ENCODE measurements at regions not wholly inside any gene's neighbourhood (a gene's known extent, or its start where the extent isn't known, plus 50 kb on each side); places are given as distances from the start of the nearest gene placed in this dataset.

GRCh38 chr16:72389791-72390190 is 217.8 kb upstream of the PMFBP1 start:
- Histone ChIP-seq H3K9me3 (no peaks in the 10 kb centered on the region), H3K36me3 (no peaks in the 10 kb centered on the region), H3K27ac (no peak overlapping the region), H3K4me3 (no peak overlapping the region), H3K4me1 (ENCODE audit: insufficient read depth) (no peaks in the 10 kb centered on the region), H3K27me3 (no peaks in the 10 kb centered on the region)
- no peak for DNase-seq
- 93 to 96% (median 95%) methylated on average over 3 of the region's 3 CpGs for WGBS, 3 donors
- intact Hi-C loops (cut with DNase I), result loop anchor here in 1 of 4 donors (10.0 kb wide), 1 partner anchor 45 kb away; no protein-coding TSS in a partner anchor
- TF ChIP-seq EP300 (IDR thresholded peaks at IDR 0.05), result no peak

GRCh38 chr16:72388007-72388406 is 216.1 kb upstream of the PMFBP1 start:
- Histone ChIP-seq H3K9me3 (no peaks in the 10 kb centered on the region), H3K4me1 (ENCODE audit: insufficient read depth) (no peaks in the 10 kb centered on the region), H3K4me3 (no peak overlapping the region), H3K27ac (no peak overlapping the region), H3K36me3 (no peaks in the 10 kb centered on the region), H3K27me3 (no peaks in the 10 kb centered on the region)
- no peak for TF ChIP-seq EP300 (IDR thresholded peaks at IDR 0.05)
- intact Hi-C loops (cut with DNase I), result loop anchor here in 1 of 4 donors (10.0 kb wide), 1 partner anchor 47 kb away; no protein-coding TSS in a partner anchor
- no peak for DNase-seq

GRCh38 chr16:72384651-72385050 is 212.7 kb upstream of the PMFBP1 start:
- Histone ChIP-seq H3K4me3 (no peak overlapping the region), H3K9me3 (no peaks in the 10 kb centered on the region), H3K27me3 (no peaks in the 10 kb centered on the region), H3K4me1 (ENCODE audit: insufficient read depth) (no peaks in the 10 kb centered on the region), H3K27ac (no peak overlapping the region), H3K36me3 (no peaks in the 10 kb centered on the region)
- TF ChIP-seq EP300 (IDR thresholded peaks at IDR 0.05) (no peak), CTCF (IDR thresholded peaks at IDR 0.05) (no peak), POLR2A (IDR thresholded peaks at IDR 0.05) (no peak)
- no peak for DNase-seq
- intact Hi-C loops (cut with DNase I), result loop anchor here in 1 of 4 donors (10.0 kb wide), 1 partner anchor 50 kb away; no protein-coding TSS in a partner anchor
- 94 to 97% (median 95%) methylated on average over 5 of the region's 5 CpGs for WGBS, 3 donors

- intact Hi-C loops (cut with DNase I), result loop anchor here in 1 of 4 donors (10.0 kb wide), 1 partner anchor 55 kb away; no protein-coding TSS in a partner anchor
- Histone ChIP-seq H3K27me3 (no peaks in the 10 kb centered on the region), H3K4me3 (no peak overlapping the region), H3K9me3 (no peaks in the 10 kb centered on the region), H3K27ac (no peak overlapping the region), H3K36me3 (no peaks in the 10 kb centered on the region), H3K4me1 (ENCODE audit: insufficient read depth) (no peaks in the 10 kb centered on the region)
- no peak for TF ChIP-seq POLR2A (IDR thresholded peaks at IDR 0.05)
- no peak for TF ChIP-seq CTCF (IDR thresholded peaks at IDR 0.05)
- TF ChIP-seq EP300 (IDR thresholded peaks at IDR 0.05), result no peak
- WGBS, 3 donors, result 61 to 73% (median 70%) methylated on average over 1 of the region's 1 CpG
- DNase-seq, result no peak
These were observed 208.3 kb upstream of the PMFBP1 start for GRCh38 chr16:72380283-72380682.

- H3K4me3 ChIP-seq, result no peak overlapping the region
- H3K9me3 ChIP-seq, result no peaks in the 10 kb centered on the region
- no peak overlapping the region for H3K27ac ChIP-seq
- no peak for DNase-seq
- no peaks in the 10 kb centered on the region for H3K4me1 ChIP-seq (ENCODE audit: insufficient read depth)
- 90 to 97% (median 97%) methylated on average over 2 of the region's 2 CpGs for WGBS, 3 donors
- H3K27me3 ChIP-seq, result no peaks in the 10 kb centered on the region
- TF ChIP-seq CTCF (IDR thresholded peaks at IDR 0.05) (no peak), POLR2A (IDR thresholded peaks at IDR 0.05) (no peak), EP300 (IDR thresholded peaks at IDR 0.05) (no peak)
- H3K36me3 ChIP-seq, result no peaks in the 10 kb centered on the region
- intact Hi-C loops (cut with DNase I), result no loop called here
These were observed 201.2 kb upstream of the PMFBP1 start for GRCh38 chr16:72373201-72373600.
